ENCODE measurements at regions not wholly inside any gene's neighbourhood (a gene's known extent, or its start where the extent isn't known, plus 50 kb on each side); places are given as distances from the start of the nearest gene placed in this dataset.

- no peak overlapping the region for H3K4me2 ChIP-seq (ENCODE audit: low read length)
- TF ChIP-seq CTCF (IDR thresholded peaks at IDR 0.05; ENCODE audit: low read length) (no peak), EZH2 (IDR thresholded peaks at IDR 0.05; ENCODE audit: borderline replicate concordance, low read length) (no peak)
Measured at GRCh38 chr6:121857551-121857950, 422.1 kb downstream of the GJA1 start.

GRCh38 chr6:121858310-121858709 lies 422.9 kb downstream of the GJA1 start:
- H4K20me1 ChIP-seq (ENCODE audit: insufficient read depth, low read length) = no peaks in the 10 kb centered on the region
- H3K27me3 ChIP-seq (ENCODE audit: insufficient read depth, low read length) = no peaks in the 10 kb centered on the region
- no peaks in the 10 kb centered on the region for H3K4me1 ChIP-seq (ENCODE audit: insufficient read depth, low read length, severe bottlenecking)
- no peak overlapping the region for H3K4me3 ChIP-seq (ENCODE audit: low read depth, low read length, poor library complexity, severe bottlenecking)
- no peak overlapping the region for H3K27ac ChIP-seq (ENCODE audit: low read depth, low read length, poor library complexity, severe bottlenecking)
- no peaks in the 10 kb centered on the region for H3K36me3 ChIP-seq (ENCODE audit: insufficient read depth, low read length)
- no peak overlapping the region for H3K4me2 ChIP-seq (ENCODE audit: low read length)
- no peaks in the 10 kb centered on the region for H3F3A ChIP-seq (ENCODE audit: insufficient read depth, low read length)
- no peaks in the 10 kb centered on the region for H3K9me3 ChIP-seq (ENCODE audit: low read length)
- no peak overlapping the region for H2AFZ ChIP-seq (ENCODE audit: low read length)
- no peak overlapping the region for H3K9ac ChIP-seq (ENCODE audit: low read length)
- H3K79me2 ChIP-seq (ENCODE audit: insufficient read depth, low read length) = no peaks in the 10 kb centered on the region
- TF ChIP-seq CTCF (IDR thresholded peaks at IDR 0.05; ENCODE audit: low read length) = no peak
- no peak for TF ChIP-seq EZH2 (IDR thresholded peaks at IDR 0.05; ENCODE audit: borderline replicate concordance, low read length)
- H3K9me2 ChIP-seq (ENCODE audit: low read depth, low read length) = no peaks in the 10 kb centered on the region

More at GRCh38 chr6:121857551-121857950, 422.1 kb downstream of the GJA1 start:
- Histone ChIP-seq H3K9ac (ENCODE audit: low read length) (no peak overlapping the region), H3K4me1 (ENCODE audit: insufficient read depth, low read length, severe bottlenecking) (no peaks in the 10 kb centered on the region), H3F3A (ENCODE audit: insufficient read depth, low read length) (no peaks in the 10 kb centered on the region), H3K79me2 (ENCODE audit: insufficient read depth, low read length) (no peaks in the 10 kb centered on the region), H3K9me3 (ENCODE audit: low read length) (no peaks in the 10 kb centered on the region), H4K20me1 (ENCODE audit: insufficient read depth, low read length) (no peaks in the 10 kb centered on the region), H3K9me2 (ENCODE audit: low read depth, low read length) (no peaks in the 10 kb centered on the region), H3K27me3 (ENCODE audit: insufficient read depth, low read length) (no peaks in the 10 kb centered on the region), H3K36me3 (ENCODE audit: insufficient read depth, low read length) (no peaks in the 10 kb centered on the region), H2AFZ (ENCODE audit: low read length) (no peak overlapping the region), H3K4me3 (ENCODE audit: low read depth, low read length, poor library complexity, severe bottlenecking) (no peak overlapping the region), H3K27ac (ENCODE audit: low read depth, low read length, poor library complexity, severe bottlenecking) (no peak overlapping the region)

DNA sequence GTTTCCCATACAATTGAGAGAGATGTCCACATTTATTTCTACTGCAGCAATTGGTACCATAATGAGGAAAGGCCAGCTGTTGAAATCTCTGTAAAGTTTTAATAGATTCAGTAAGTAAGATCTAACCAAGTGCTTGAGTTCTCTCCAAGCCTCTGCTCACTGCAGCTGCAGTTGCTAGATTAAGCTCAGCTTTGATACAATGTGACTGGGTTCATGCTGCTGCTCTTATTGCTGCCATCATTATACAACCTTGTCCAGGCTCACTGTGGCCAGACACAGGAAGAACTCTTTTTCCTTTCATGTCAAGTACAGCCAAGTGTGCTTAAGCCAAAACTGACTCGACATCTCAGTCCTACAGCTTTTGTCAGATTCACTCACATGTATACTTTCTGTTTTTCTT lies 423.5 kb downstream of the GJA1 start:
- no peaks in the 10 kb centered on the region for H3K4me1 ChIP-seq (ENCODE audit: insufficient read depth, low read length, severe bottlenecking)
- no peaks in the 10 kb centered on the region for H3K9me2 ChIP-seq (ENCODE audit: low read depth, low read length)
- H3K27me3 ChIP-seq (ENCODE audit: insufficient read depth, low read length) = no peaks in the 10 kb centered on the region
- H3K79me2 ChIP-seq (ENCODE audit: insufficient read depth, low read length) = no peaks in the 10 kb centered on the region
- H4K20me1 ChIP-seq (ENCODE audit: insufficient read depth, low read length) = no peaks in the 10 kb centered on the region
- no peaks in the 10 kb centered on the region for H3K9me3 ChIP-seq (ENCODE audit: low read length)
- no peak overlapping the region for H3K27ac ChIP-seq (ENCODE audit: low read depth, low read length, poor library complexity, severe bottlenecking)
- no peaks in the 10 kb centered on the region for H3K36me3 ChIP-seq (ENCODE audit: insufficient read depth, low read length)
- H3K4me2 ChIP-seq (ENCODE audit: low read length) = no peak overlapping the region
- no peaks in the 10 kb centered on the region for H3F3A ChIP-seq (ENCODE audit: insufficient read depth, low read length)
- H3K9ac ChIP-seq (ENCODE audit: low read length) = no peak overlapping the region
- TF ChIP-seq CTCF (IDR thresholded peaks at IDR 0.05; ENCODE audit: low read length) (no peak), EZH2 (IDR thresholded peaks at IDR 0.05; ENCODE audit: borderline replicate concordance, low read length) (no peak)
- no peak overlapping the region for H3K4me3 ChIP-seq (ENCODE audit: low read depth, low read length, poor library complexity, severe bottlenecking)
- H2AFZ ChIP-seq (ENCODE audit: low read length) = no peak overlapping the region

Data from OCI-LY1 (cell line).